ENCODE measurements at regions not wholly inside any gene's neighbourhood (a gene's known extent, or its start where the extent isn't known, plus 50 kb on each side); places are given as distances from the start of the nearest gene placed in this dataset.

GRCh38 chr3:13161771-13162535 is 88.7 kb upstream of the IQSEC1 start:
- TF ChIP-seq, protein P1, sequence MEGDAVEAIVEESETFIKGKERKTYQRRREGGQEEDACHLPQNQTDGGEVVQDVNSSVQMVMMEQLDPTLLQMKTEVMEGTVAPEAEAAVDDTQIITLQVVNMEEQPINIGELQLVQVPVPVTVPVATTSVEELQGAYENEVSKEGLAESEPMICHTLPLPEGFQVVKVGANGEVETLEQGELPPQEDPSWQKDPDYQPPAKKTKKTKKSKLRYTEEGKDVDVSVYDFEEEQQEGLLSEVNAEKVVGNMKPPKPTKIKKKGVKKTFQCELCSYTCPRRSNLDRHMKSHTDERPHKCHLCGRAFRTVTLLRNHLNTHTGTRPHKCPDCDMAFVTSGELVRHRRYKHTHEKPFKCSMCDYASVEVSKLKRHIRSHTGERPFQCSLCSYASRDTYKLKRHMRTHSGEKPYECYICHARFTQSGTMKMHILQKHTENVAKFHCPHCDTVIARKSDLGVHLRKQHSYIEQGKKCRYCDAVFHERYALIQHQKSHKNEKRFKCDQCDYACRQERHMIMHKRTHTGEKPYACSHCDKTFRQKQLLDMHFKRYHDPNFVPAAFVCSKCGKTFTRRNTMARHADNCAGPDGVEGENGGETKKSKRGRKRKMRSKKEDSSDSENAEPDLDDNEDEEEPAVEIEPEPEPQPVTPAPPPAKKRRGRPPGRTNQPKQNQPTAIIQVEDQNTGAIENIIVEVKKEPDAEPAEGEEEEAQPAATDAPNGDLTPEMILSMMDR (IDR thresholded peaks at IDR 0.05), result no peak
- no peak for TF ChIP-seq POLR2A (IDR thresholded peaks at IDR 0.05)
